Upper lobe of left lung (tissue), 4 donors: ENCODE measurements at regions not wholly inside any gene's neighbourhood (a gene's known extent, or its start where the extent isn't known, plus 50 kb on each side); places are given as distances from the start of the nearest gene placed in this dataset.

Source experiments
- POLR2A ChIP-seq, 4 donors: fragments of 450-650 bp; IDR thresholded peaks; one replicate each; pipeline ENCODE4 v1.5.1; 2016 to 2017; ENCODE audit warnings: antibody characterized with exemption in 4 of 4, mild to moderate bottlenecking in 2 of 4
- POLR2AphosphoS5 ChIP-seq, 2 donors: sonication (generic); formaldehyde crosslinking; IDR thresholded peaks; one replicate each; pipeline ENCODE4 v1.5.1; 2017; ENCODE audit warnings: antibody characterized with exemption in 2 of 2
- TF ChIP-seq, protein P1 (sequence below), 6 experiments: fragments of 450-650 bp in 4 of 6; fragments of 200-600 bp in 2 of 6; sonication (generic) in 2 of 6; IDR thresholded peaks; one replicate each; pipeline ENCODE4 v1.5.1; 2016 to 2019; ENCODE audit warnings: antibody characterized with exemption in 6 of 6

DNA sequence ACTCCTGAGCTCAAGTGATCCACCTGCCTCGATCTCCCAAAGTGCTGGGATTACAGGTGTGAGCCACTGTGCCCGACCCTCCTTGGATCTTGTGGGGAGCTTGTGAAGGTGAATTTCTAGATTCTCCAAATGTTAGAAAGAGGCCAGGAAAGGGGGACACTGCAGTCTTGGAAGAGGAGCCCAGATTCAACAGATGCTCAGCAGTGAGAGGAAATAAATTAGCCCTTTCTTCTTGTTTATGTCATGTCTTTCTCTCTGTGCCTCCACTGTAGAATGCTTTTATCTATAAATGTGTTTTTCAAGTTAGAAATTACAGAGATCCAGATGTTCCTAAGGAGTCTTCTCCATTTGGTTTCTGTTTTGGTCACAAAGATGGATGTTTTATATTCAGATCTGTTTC, 346.6 kb upstream of the KAZN start:
- TF ChIP-seq, protein P1, sequence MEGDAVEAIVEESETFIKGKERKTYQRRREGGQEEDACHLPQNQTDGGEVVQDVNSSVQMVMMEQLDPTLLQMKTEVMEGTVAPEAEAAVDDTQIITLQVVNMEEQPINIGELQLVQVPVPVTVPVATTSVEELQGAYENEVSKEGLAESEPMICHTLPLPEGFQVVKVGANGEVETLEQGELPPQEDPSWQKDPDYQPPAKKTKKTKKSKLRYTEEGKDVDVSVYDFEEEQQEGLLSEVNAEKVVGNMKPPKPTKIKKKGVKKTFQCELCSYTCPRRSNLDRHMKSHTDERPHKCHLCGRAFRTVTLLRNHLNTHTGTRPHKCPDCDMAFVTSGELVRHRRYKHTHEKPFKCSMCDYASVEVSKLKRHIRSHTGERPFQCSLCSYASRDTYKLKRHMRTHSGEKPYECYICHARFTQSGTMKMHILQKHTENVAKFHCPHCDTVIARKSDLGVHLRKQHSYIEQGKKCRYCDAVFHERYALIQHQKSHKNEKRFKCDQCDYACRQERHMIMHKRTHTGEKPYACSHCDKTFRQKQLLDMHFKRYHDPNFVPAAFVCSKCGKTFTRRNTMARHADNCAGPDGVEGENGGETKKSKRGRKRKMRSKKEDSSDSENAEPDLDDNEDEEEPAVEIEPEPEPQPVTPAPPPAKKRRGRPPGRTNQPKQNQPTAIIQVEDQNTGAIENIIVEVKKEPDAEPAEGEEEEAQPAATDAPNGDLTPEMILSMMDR (IDR thresholded peaks at IDR 0.05), result no peak
- TF ChIP-seq POLR2A (IDR thresholded peaks at IDR 0.05), result no peak
- TF ChIP-seq POLR2AphosphoS5 (IDR thresholded peaks at IDR 0.05), result no peak
